ENCODE measurements at regions not wholly inside any gene's neighbourhood (a gene's known extent, or its start where the extent isn't known, plus 50 kb on each side); places are given as distances from the start of the nearest gene placed in this dataset.
A peak's percentile ranks its signal among the peaks of the same experiment; 100 is the strongest.

DNA sequence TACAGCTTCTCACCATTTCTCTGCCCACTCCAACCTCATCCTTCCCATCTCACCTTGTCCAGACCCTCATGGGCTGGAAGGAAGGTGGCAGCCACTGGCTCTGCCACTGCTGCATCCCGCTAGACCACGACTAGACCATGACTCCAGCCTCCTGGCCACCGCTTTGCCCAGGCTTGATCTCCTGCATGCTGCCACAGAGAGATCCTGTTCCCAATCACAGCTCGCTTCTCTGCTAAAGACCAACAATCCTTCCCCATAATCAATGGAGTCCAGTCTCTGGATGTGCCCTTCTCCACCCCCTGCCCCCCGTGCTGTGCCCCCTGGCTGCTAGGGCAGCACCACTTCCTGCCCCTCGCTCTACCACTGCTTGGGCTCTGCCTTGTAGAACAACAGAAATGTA lies 64.9 kb upstream of the DMRTB1 start:
- H3K36me3 ChIP-seq (ENCODE audit: control insufficient read depth, insufficient read depth, low read length): no peaks in the 10 kb centered on the region
- H4K91ac ChIP-seq (ENCODE audit: insufficient read depth, low read depth, low read length): no peak overlapping the region
- dilution Hi-C loops (cut with HindIII; ENCODE audit: low sequenced_read_pairs, unreplicated experiment): no loop called here
- H2BK15ac ChIP-seq (ENCODE audit: low read depth, low read length): no peak overlapping the region
- DNase-seq (no peak), ATAC-seq (ENCODE audit: low read depth) (no peak)
- H3K56ac ChIP-seq (ENCODE audit: extremely low read depth, insufficient read depth, low read length): no peak overlapping the region
- ChIA-PET CTCF (interaction anchor here (1.8 kb wide), 1 partner anchor 116 kb away, joined by 17 read pairs; no protein-coding TSS in a partner anchor), POLR2A (ENCODE audit: unreplicated experiment) (no interaction called here)
- no peak overlapping the region for H3K4ac ChIP-seq (ENCODE audit: low read depth, low read length)
- no peak overlapping the region for H4K8ac ChIP-seq (ENCODE audit: low read depth in 2 of 2, low read length in 2 of 2)
- no peak overlapping the region for H2AK9ac ChIP-seq (replicated peaks; ENCODE audit: low read depth, low read length, poor library complexity)
- H2BK5ac ChIP-seq (ENCODE audit: low read depth, low read length, poor library complexity, severe bottlenecking): no peak overlapping the region
- in situ Hi-C loops (cut with MboI; ENCODE audit: low sequenced_read_pairs): loop anchor here (5.0 kb wide), 1 partner anchor 117 kb away; no protein-coding TSS in a partner anchor
- TF ChIP-seq RCOR1 (IDR thresholded peaks at IDR 0.05; ENCODE audit: insufficient replicate concordance, low read length): no peak
- TF ChIP-seq, protein P1, sequence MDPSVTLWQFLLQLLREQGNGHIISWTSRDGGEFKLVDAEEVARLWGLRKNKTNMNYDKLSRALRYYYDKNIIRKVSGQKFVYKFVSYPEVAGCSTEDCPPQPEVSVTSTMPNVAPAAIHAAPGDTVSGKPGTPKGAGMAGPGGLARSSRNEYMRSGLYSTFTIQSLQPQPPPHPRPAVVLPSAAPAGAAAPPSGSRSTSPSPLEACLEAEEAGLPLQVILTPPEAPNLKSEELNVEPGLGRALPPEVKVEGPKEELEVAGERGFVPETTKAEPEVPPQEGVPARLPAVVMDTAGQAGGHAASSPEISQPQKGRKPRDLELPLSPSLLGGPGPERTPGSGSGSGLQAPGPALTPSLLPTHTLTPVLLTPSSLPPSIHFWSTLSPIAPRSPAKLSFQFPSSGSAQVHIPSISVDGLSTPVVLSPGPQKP (IDR thresholded peaks at IDR 0.05; ENCODE audit: borderline replicate concordance, low read depth, low read length): no peak
- no peak for TF ChIP-seq RAD21 (IDR thresholded peaks at IDR 0.05; ENCODE audit: low read length)
- TF ChIP-seq BHLHE40 (IDR thresholded peaks at IDR 0.05; ENCODE audit: low read depth, low read length): no peak
- TF ChIP-seq, protein P2, sequence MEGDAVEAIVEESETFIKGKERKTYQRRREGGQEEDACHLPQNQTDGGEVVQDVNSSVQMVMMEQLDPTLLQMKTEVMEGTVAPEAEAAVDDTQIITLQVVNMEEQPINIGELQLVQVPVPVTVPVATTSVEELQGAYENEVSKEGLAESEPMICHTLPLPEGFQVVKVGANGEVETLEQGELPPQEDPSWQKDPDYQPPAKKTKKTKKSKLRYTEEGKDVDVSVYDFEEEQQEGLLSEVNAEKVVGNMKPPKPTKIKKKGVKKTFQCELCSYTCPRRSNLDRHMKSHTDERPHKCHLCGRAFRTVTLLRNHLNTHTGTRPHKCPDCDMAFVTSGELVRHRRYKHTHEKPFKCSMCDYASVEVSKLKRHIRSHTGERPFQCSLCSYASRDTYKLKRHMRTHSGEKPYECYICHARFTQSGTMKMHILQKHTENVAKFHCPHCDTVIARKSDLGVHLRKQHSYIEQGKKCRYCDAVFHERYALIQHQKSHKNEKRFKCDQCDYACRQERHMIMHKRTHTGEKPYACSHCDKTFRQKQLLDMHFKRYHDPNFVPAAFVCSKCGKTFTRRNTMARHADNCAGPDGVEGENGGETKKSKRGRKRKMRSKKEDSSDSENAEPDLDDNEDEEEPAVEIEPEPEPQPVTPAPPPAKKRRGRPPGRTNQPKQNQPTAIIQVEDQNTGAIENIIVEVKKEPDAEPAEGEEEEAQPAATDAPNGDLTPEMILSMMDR (conservative IDR thresholded peaks at IDR 0.05; ENCODE audit: low read depth, low read length): no peak
- no peak for TF ChIP-seq MAFK (IDR thresholded peaks at IDR 0.05; ENCODE audit: low read depth, low read length)
- no peak for TF ChIP-seq NFE2L2 (IDR thresholded peaks at IDR 0.05; ENCODE audit: low read depth, low read length)
- no peak for TF ChIP-seq MAZ (IDR thresholded peaks at IDR 0.05; ENCODE audit: borderline replicate concordance, low read depth, low read length)
- TF ChIP-seq MXI1 (IDR thresholded peaks at IDR 0.05; ENCODE audit: borderline replicate concordance, low read depth, low read length): no peak
- TF ChIP-seq RFX5 (IDR thresholded peaks at IDR 0.05; ENCODE audit: low read depth, low read length): no peak
- TF ChIP-seq CEBPB (IDR thresholded peaks at IDR 0.05; ENCODE audit: low read depth, low read length): no peak
- TF ChIP-seq, protein P3, sequence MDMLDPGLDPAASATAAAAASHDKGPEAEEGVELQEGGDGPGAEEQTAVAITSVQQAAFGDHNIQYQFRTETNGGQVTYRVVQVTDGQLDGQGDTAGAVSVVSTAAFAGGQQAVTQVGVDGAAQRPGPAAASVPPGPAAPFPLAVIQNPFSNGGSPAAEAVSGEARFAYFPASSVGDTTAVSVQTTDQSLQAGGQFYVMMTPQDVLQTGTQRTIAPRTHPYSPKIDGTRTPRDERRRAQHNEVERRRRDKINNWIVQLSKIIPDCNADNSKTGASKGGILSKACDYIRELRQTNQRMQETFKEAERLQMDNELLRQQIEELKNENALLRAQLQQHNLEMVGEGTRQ (IDR thresholded peaks at IDR 0.05; ENCODE audit: low read depth, low read length): no peak
- TF ChIP-seq FOS (IDR thresholded peaks at IDR 0.05; ENCODE audit: low read depth, low read length): no peak
- TF ChIP-seq POLR2A (IDR thresholded peaks at IDR 0.05; ENCODE audit: low read depth, low read length): no peak
- TF ChIP-seq CHD1 (IDR thresholded peaks at IDR 0.05; ENCODE audit: low read depth, low read length): no peak
- H4K5ac ChIP-seq (ENCODE audit: low read depth, low read length): no peak overlapping the region
- WGBS, 2 experiments (ENCODE audit: extremely low coverage in 2 of 2, insufficient read length in 1 of 2): 89% methylated on average over 3 of the region's 6 CpGs; no CpG with 5 or more reads in 1 of the 2 experiments
- no peak overlapping the region for H3K18ac ChIP-seq (ENCODE audit: low read depth, low read length)
- H3K4me2 ChIP-seq (ENCODE audit: low read depth, low read length): no peak overlapping the region
- peak overlapping the region; percentile 26 for H2AFZ ChIP-seq (replicated peaks; ENCODE audit: low read length, poor library complexity)
- H3K4me3 ChIP-seq (ENCODE audit: insufficient read depth, low read depth, low read length): no peak overlapping the region
- H3K9me1 ChIP-seq (ENCODE audit: insufficient read depth, low read length): no peaks in the 10 kb centered on the region
- H3K4me1 ChIP-seq (ENCODE audit: control insufficient read depth, insufficient read depth, low read length): no peaks in the 10 kb centered on the region
- no TSS peak for BruUV-seq (replicated peaks)
- no peaks in the 10 kb centered on the region for H4K20me1 ChIP-seq (ENCODE audit: insufficient read depth, low read length)
- no peak overlapping the region for H3K14ac ChIP-seq (replicated peaks; ENCODE audit: low read depth, low read length)
- no peak overlapping the region for H2BK120ac ChIP-seq (ENCODE audit: low read depth, low read length)
- no peak overlapping the region for H3K9ac ChIP-seq (ENCODE audit: low read depth, low read length)
- intact Hi-C loops (cut with micrococcal nuclease): loop anchor here (5.0 kb wide), 2 partner anchors 67 to 78 kb away; partner anchors contain the start of gene LRP8
- no peak overlapping the region for H3K23ac ChIP-seq (ENCODE audit: low read depth, low read length)
- no peaks in the 10 kb centered on the region for H3K9me3 ChIP-seq (ENCODE audit: control insufficient read depth, insufficient read depth, low read length)
- H3K27ac ChIP-seq (ENCODE audit: insufficient read depth, low read length): no peak overlapping the region
- H3K79me1 ChIP-seq (ENCODE audit: low read depth in 1 of 2, low read length in 2 of 2): no peaks in the 10 kb centered on the region
- H3K27me3 ChIP-seq (ENCODE audit: control insufficient read depth, insufficient read depth, low read length): peaks cover 24% of the 10 kb centered on the region
- no peak overlapping the region for H2BK20ac ChIP-seq (ENCODE audit: low read depth, low read length)
- peak overlapping the region; percentile 11; the same call in 1 of the 2 replicates for H2AK5ac ChIP-seq (ENCODE audit: low read depth, low read length)

Data from IMR-90 (cell line).